ENCODE measurements at regions not wholly inside any gene's neighbourhood (a gene's known extent, or its start where the extent isn't known, plus 50 kb on each side); places are given as distances from the start of the nearest gene placed in this dataset.

DNA sequence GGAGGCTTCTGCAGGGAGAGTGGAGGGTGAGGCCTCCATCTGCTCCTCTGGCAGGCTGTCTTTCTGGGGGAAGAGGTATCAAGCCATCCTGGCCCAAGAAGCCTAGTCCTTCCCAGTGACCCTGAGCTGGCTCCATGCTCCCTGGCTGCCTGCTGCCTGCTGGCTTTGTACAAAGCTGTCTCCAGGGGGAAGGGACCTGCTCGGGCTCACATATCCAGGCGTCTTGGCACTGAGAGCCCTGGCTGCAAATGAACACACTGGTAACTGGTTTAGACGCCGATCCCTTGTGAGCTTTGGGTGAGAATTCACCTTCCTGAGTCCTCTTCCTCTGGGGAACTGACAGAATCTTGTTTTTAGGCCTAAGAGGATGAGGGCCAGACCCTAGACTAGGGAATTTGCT lies 210.3 kb upstream of the ZBED5 start:
- ChIA-PET CTCF (no interaction called here), POLR2A (no interaction called here)
- TF ChIP-seq, protein P1, sequence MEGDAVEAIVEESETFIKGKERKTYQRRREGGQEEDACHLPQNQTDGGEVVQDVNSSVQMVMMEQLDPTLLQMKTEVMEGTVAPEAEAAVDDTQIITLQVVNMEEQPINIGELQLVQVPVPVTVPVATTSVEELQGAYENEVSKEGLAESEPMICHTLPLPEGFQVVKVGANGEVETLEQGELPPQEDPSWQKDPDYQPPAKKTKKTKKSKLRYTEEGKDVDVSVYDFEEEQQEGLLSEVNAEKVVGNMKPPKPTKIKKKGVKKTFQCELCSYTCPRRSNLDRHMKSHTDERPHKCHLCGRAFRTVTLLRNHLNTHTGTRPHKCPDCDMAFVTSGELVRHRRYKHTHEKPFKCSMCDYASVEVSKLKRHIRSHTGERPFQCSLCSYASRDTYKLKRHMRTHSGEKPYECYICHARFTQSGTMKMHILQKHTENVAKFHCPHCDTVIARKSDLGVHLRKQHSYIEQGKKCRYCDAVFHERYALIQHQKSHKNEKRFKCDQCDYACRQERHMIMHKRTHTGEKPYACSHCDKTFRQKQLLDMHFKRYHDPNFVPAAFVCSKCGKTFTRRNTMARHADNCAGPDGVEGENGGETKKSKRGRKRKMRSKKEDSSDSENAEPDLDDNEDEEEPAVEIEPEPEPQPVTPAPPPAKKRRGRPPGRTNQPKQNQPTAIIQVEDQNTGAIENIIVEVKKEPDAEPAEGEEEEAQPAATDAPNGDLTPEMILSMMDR (IDR thresholded peaks at IDR 0.05; ENCODE audit: insufficient read depth, low read depth, low read length) = no peak
- Histone ChIP-seq H3K27me3 (ENCODE audit: control insufficient read depth, insufficient read depth, low read length) (peaks cover 8% of the 10 kb centered on the region), H3K36me3 (ENCODE audit: control insufficient read depth, insufficient read depth, low read length) (no peaks in the 10 kb centered on the region), H3K4me3 (ENCODE audit: low read depth, low read length) (no peak overlapping the region)
- DNase-seq (ENCODE audit: low read depth) = no peak

DNA sequence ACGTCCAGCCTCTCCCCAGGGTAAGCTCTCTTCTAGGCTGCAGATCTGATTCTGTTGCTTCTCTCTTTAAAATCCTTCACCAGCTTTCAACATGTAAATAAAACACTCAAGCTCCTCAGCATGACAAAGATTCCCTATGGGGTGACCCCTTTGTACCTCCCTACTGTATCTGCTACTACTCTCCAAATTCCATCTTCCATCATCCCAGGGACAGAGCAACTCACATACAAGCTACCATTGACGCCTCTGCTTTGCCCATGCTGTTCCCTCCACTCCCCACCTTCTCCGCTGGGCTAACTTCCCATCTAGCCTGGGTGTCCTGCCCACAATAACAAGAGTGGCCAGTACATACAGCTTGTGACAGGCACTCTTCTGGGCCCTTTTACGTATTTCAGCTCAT lies 207.5 kb upstream of the ZBED5 start:
- no peak for DNase-seq (ENCODE audit: low read depth)
- ChIA-PET POLR2A (no interaction called here), CTCF (no interaction called here)
- TF ChIP-seq, protein P1 (IDR thresholded peaks at IDR 0.05; ENCODE audit: insufficient read depth, low read depth, low read length) = no peak
- Histone ChIP-seq H3K36me3 (ENCODE audit: control insufficient read depth, insufficient read depth, low read length) (no peaks in the 10 kb centered on the region), H3K27me3 (ENCODE audit: control insufficient read depth, insufficient read depth, low read length) (0 out of 2 replicates have a peak, but pooled peaks cover 2% of the 10 kb centered on the region), H3K4me3 (ENCODE audit: low read depth, low read length) (no peak overlapping the region)

DNA sequence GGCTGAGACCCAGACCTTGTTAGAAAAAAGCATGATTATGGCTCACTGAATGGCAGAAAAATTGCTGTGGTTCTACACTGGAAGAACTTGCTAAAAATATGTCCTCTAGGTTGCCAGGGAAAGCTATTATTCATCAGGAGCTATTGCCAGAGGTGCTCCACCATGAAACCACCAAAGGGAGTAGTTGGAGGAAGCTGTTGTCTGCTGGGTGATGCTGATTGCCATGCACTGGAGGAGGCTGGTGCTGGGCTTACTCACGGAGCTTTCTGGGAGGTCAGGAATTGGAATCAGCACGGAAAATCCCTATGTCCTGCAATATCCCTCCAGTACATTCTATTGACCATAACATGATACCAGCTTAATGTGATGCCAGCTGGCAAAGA lies 199.6 kb upstream of the ZBED5 start:
- no peaks in the 10 kb centered on the region for H3K27me3 ChIP-seq (ENCODE audit: control insufficient read depth, insufficient read depth, low read length)
- ChIA-PET POLR2A (no interaction called here), CTCF (interaction anchor here (1.1 to 1.5 kb wide), 2 partner anchors 9 to 730 kb away, joined by 3 read pairs; no protein-coding TSS in a partner anchor)
- H3K36me3 ChIP-seq (ENCODE audit: control insufficient read depth, insufficient read depth, low read length) = no peaks in the 10 kb centered on the region
- DNase-seq (ENCODE audit: low read depth) = no peak
- TF ChIP-seq, protein P1 (IDR thresholded peaks at IDR 0.05; ENCODE audit: insufficient read depth, low read depth, low read length) = no peak
- no peak overlapping the region for H3K4me3 ChIP-seq (ENCODE audit: low read depth, low read length)

DNA sequence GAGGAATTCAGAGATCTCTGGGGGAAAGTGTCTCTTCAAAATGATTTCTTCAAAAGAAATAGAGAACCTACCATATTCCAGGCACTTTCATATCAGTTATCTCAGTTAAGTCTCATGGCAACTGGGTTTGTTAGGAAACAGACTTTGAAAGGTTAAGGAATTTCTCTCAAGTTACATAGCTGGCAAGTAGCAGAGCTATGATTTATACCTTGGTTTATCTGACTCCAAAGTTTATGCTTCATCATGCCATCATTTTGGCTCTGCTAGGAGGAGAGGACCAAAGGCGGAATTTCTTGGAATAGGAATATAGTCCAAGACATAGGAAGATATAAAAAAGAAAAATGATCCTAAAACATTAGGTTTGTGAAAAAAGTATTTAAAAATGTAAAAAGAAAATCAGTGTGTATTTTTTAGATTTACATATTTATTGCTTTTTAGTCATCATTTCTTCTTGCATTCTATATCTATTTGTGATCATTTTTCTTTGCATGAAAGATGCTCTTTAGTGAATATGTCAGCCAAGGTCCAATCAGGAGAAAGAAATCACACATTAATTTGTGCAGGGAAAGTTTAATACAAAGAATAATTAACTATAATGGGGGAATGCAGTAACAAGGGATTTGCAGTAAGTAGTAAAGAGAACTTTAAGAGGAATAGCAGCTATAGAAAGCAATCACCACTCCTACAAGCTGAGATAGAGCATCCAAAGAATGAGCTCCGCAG lies 199.1 kb upstream of the ZBED5 start:
- POLR2A ChIA-PET = no interaction called here
- no peak overlapping the region for H3K4me3 ChIP-seq (ENCODE audit: low read depth, low read length)
- no peaks in the 10 kb centered on the region for H3K27me3 ChIP-seq (ENCODE audit: control insufficient read depth, insufficient read depth, low read length)
- H3K36me3 ChIP-seq (ENCODE audit: control insufficient read depth, insufficient read depth, low read length) = no peaks in the 10 kb centered on the region
- DNase-seq (ENCODE audit: low read depth) = no peak
- CTCF ChIA-PET = interaction anchor here (0.7 to 3.0 kb wide), 5 partner anchors 9 to 731 kb away, joined by 3 to 6 read pairs (median 3); no protein-coding TSS in a partner anchor
- TF ChIP-seq, protein P1 (IDR thresholded peaks at IDR 0.05; ENCODE audit: insufficient read depth, low read depth, low read length) = no peak

DNA sequence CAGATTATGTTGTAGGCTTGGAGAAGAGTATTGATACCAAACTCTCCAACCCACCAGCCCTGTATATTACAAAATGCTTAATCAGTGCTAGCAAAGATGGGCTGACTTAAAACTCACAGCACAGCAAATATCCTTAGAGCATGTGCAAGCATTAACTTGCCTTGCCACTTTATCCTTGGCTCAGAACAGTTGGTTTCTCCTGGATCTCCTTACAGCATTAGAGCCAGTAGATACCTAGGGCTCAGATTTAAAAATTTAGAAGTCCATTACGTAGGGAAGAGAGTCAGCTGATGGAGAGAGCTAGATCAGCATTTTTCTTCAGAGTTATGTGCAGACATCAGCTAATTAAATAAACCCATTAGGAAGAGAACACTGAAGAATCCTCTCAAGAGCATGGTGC lies 198.5 kb upstream of the ZBED5 start:
- Histone ChIP-seq H3K4me3 (ENCODE audit: low read depth, low read length) (no peak overlapping the region), H3K27me3 (ENCODE audit: control insufficient read depth, insufficient read depth, low read length) (no peaks in the 10 kb centered on the region), H3K36me3 (ENCODE audit: control insufficient read depth, insufficient read depth, low read length) (no peaks in the 10 kb centered on the region)
- DNase-seq (ENCODE audit: low read depth) = no peak
- CTCF ChIA-PET = interaction anchor here (0.7 to 3.0 kb wide), 4 partner anchors 18 to 731 kb away, joined by 3 to 6 read pairs (median 4); no protein-coding TSS in a partner anchor
- TF ChIP-seq, protein P1 (IDR thresholded peaks at IDR 0.05; ENCODE audit: insufficient read depth, low read depth, low read length) = no peak
- POLR2A ChIA-PET = no interaction called here

Data from BJ (cell line).